ENCODE measurements at regions not wholly inside any gene's neighbourhood (a gene's known extent, or its start where the extent isn't known, plus 50 kb on each side); places are given as distances from the start of the nearest gene placed in this dataset.

DNA sequence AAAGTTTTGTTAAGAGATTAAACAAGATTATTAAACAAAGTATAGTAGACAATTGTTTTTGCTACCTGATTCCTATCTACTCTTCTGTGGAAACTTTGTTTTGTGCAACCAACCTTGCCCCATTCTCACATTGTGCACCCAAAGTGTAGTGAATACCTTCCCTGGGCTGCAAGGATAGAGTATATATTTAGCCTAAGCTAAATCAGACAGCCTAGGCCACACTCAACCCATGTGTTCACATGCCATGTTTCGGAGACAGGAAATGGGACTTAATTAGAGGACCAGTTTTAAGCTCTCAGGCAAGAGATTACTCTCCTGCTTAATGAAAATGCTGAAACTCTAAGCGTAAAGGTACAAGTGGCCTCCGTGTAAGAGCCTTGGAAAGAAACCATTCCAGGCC, 734.9 kb upstream of the USP15 start:
- no peak for TF ChIP-seq CTCF (IDR thresholded peaks at IDR 0.05; ENCODE audit: low read depth, low read length, missing input control)
- TF ChIP-seq TAF1 (conservative IDR thresholded peaks at IDR 0.05): no peak
- TF ChIP-seq RAD21 (IDR thresholded peaks at IDR 0.05): no peak
- TF ChIP-seq, protein P1, sequence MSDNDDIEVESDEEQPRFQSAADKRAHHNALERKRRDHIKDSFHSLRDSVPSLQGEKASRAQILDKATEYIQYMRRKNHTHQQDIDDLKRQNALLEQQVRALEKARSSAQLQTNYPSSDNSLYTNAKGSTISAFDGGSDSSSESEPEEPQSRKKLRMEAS (IDR thresholded peaks at IDR 0.05): no peak
- TF ChIP-seq, protein P2, sequence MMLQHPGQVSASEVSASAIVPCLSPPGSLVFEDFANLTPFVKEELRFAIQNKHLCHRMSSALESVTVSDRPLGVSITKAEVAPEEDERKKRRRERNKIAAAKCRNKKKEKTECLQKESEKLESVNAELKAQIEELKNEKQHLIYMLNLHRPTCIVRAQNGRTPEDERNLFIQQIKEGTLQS (IDR thresholded peaks at IDR 0.05): no peak
- no peak for TF ChIP-seq YY1 (IDR thresholded peaks at IDR 0.05)
- no peak for TF ChIP-seq REST (IDR thresholded peaks at IDR 0.05)
- no peak for TF ChIP-seq RXRA (IDR thresholded peaks at IDR 0.05)
- TF ChIP-seq NR2F2 (IDR thresholded peaks at IDR 0.05): no peak
- no peak for TF ChIP-seq GABPA (IDR thresholded peaks at IDR 0.05 in 1 of 2, conservative IDR thresholded peaks at IDR 0.05 in 1 of 2)
- TF ChIP-seq FOXA1 (IDR thresholded peaks at IDR 0.05): no peak
- TF ChIP-seq ZBTB33 (IDR thresholded peaks at IDR 0.05): no peak
